HL-60/S4 treated with phorbol 12-myristate 13-acetate at 8.2 ng/mL for 4 days and 3 days (cell line): ENCODE measurements at regions not wholly inside any gene's neighbourhood (a gene's known extent, or its start where the extent isn't known, plus 50 kb on each side); places are given as distances from the start of the nearest gene placed in this dataset.

Experiments
- in situ Hi-C: fragments of 300-500 bp; cut with MboI; formaldehyde crosslinking; loops from 2 replicates; pipeline ENCODE4 v1.15.0; 2022; ENCODE audit warnings: low sequenced_read_pairs

DNA sequence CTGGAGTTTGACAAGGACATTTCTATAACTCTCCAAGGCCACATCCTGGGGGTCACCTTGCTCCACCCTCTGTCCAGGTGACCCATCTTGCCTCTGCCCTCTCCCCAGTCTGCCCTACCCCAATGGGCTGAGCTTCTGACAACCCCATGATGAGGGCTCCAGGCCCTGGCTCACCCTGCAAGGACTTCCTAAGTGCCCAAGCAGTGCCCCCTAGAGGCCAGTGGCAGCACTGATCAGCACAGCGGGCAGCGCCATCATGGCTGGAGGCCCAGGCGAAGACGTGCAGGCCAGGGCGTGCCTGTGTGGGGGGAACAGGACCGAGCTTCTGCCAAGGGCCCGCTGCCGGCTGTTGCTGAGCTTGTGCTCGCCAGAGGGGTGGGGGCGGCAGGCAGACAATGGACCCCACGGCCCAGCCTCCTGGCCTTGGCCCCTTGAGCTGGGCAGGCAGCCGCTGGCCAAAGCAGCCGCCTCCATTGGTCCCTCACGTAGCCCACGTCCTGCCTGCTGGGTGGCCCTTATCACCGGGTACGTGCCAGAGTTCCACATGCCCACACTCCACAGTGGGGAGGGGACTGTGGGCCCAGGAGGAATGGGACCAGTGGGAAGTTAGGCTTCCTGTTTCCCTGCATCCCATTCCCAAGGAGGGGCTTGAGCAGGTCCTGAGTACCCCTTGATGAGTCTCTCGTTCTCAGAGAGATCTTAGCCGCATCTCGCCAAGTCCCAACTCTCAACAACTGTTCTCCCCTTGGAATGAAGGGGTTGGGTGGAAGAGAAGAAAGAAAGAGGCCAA lies 64.3 kb downstream of the MRPL14 start:
- in situ Hi-C loops = loop anchor here (10.0 kb wide), 1 partner anchor 48 kb away; no protein-coding TSS in a partner anchor

DNA sequence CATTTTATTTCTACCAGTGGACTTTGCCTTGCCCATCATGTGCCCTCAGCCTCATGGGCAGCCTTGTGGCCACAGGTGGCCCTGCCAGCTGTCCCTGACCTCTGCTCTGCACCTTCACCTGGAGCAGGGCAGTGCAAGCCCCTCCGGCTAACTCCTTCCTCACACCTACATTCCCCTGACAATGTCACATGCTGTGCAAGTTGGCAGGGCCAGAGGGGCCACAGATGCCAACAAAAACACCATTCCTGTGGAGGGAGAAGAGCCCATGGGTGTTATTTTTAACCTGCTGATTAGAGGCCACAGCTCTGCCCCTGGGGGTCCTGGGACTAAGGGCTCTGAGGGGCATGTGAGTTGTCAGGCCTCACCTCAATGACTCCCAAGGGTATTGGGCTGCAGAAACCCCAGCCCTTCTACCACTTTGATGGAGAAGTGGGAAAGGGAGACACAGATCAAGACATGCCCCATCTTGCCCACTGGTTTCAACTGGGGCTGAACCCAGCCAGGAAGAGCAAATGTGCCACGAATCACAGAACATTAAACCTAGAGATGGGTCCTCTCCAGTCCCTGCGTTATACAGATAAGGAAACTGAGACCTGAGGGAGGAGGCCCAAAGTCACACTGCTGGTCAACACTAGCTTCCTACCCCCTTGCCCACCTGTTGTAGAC lies 65.0 kb downstream of the MRPL14 start:
- in situ Hi-C loops = loop anchor here (10.0 kb wide), 1 partner anchor 47 kb away; no protein-coding TSS in a partner anchor

DNA sequence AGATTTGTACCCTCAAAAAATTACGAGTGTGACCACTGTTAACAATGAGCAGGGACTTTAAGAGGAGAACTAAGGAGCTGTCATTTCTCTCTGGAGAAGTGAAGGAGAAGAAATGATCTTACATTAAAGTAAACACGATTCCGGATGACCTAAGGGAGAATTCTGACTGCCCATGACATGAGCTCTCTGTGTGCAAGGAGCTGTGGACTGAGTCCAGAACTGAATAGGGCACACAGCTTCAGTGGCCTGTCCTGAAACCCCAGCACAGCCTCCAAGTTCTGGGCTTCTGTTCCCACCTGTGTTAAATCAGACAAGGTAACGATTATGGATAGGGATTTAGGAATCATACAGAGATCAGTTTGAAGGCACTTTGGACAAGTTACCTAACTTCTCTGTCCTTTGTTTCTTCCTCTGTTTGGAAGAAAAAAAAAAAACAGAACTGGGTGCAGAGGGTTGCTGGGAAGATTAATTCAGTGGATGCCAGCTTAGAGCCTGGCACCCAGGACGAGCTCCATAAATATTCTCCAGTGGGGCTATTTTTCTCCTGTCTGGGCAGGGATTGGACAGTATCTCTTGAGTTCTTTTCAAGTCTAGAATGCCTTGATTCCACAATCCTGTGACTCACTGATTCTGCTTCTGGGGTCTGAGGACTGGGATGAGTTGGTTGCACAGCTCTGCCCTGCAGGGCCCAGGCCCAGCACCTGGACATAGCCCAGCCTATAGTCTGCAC lies 65.7 kb downstream of the MRPL14 start:
- in situ Hi-C loops = loop anchor here (10.0 kb wide), 1 partner anchor 47 kb away; no protein-coding TSS in a partner anchor

DNA sequence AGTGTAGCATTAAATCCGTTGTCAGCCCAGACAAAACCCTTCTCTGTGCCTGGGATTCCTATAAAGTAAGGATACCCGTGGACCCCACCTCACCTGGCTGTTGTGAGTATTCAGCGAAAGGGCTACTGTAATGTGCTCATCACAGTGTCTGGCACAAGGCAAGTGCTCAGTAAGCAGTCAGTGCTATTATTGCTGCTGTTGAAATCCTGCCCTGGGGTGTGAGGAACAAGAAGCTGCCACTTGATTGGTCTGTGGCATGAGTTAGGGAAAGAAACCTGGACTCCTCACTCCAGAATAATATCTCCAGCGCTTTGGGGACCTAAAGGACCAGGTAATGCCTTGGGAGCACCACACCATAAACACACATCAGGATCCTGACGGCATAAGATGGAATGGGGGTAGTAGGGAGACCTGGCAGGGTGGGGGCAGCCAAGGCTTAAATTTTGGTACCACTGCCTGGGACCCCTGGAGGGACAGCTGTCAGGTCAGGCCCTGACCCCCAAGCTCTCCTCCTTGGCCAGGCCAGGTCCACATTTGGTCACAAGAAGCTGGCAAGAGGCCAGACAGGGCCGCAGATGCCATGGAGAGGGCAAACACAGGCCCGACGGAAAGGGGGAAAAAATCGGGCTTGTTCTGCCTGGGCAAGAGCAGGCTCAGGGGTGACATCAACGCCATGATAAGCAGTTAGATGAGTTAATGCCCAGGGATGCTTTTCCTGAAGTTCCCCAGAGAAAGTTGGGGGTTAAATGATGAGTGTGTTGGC lies 66.5 kb downstream of the MRPL14 start:
- in situ Hi-C loops = loop anchor here (10.0 kb wide), 1 partner anchor 46 kb away; no protein-coding TSS in a partner anchor

DNA sequence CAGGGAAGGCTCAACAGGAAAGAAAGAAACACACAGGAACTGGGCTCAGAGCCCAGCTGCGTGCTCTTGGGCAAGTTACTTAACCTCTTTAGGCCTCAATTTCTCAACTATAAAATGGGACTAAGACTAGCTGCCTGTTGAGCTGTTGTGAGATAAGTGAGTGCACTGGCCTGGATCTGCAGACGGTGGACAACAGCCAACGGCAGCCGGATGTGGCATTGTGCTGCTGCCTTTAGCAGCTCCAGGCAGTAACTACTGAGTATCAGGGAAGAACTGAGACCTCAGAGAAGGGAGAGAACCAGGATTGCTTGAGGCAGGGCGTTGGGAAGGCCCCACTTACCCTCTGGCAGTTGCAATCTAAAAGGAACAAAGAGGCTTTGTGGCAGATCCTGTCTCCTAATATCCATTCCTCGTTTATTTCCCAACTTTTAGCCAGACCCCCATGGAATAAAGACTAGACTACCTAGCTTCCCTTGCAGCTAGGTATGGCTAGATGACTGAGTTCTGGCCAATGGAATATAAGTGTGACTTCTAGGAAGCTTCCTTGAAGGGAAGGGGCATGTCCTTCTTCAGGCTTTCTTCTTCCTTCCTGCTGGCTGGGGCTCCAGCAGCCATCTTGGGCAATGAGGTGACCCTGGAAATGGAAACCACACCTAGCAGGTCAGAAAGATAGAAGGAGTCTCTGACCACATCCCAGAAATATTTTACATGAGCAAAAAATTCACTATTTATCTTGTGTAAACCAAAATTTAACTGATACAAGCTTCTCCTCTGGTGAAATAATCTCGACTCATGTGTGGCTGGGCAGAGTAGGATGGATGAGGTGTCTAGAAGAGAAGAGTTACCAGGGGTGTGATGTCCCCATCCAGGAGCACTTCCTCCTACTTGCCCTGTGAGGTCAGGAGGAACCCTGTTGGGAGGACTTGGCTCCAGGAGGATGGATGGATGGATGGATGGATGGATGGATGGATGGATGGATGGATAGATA lies 67.6 kb downstream of the MRPL14 start:
- in situ Hi-C loops = loop anchor here (10.0 kb wide), 1 partner anchor 45 kb away; no protein-coding TSS in a partner anchor

DNA sequence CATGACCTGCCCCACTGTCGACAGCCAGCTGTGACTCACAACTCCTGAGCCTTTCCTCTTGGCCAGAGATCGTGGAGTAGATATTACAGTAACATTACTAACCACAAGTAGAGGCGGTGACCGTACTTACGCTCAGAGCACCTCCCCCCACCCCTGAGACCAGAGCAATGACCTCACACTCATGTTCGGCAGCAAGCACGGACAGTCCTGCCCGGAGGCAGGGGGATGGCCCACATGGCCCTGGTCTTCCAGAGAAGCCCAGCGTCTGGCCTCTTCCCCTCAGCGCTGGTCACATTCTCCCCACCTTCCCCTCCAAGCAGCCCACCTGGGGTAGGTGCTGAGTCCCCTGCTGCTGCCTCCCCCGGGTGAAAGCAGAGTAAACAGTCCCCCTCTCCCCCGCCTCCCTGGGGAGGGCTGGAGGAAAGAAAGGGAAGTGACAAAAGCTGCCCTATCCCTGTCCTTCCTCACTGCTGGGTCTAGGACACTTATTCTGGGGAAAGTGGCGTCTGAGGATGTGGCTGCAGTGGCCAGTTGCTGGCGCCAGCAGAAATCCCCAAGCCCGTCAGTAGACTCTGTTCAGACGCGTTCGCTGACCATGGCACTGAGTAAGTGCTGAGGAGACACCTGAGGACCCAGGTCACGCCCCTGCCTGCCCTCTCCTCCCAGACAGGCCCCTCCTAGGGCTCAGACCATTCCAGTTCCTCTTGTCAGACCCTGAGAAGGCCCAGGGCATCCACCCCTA lies 68.5 kb downstream of the MRPL14 start:
- in situ Hi-C loops = no loop called here

DNA sequence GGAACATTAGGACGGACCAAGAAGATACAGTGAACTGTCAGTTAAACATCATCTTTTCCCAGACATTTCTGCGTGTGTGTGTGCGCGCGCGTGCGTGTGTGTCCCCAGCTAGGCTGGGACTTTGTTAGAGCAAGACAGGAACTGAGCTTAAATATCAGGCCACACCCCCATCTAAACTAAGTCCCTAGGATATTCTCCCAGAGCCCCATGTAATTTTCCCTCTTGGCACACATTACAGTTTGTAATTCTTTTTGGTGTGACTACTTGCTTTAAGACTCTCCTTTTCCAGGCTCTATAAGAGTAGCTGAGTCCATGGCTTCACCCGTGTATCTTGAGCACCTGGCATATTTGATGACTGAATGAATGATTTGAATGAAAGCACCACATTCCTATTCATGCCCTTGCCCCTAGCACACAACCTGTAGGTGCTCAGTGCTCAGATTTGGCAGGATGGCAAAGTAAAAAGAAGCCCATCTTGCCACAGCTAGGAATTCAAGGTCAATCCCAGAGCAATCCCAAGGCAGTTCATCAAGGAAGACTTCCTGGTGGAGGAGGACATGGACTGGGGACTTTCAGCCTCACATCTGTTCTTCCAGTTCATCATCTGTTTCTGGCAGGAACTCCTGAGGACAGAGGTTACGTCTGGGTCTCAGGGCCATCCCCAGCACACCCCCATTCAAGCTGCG lies 69.2 kb downstream of the MRPL14 start:
- in situ Hi-C loops = no loop called here

DNA sequence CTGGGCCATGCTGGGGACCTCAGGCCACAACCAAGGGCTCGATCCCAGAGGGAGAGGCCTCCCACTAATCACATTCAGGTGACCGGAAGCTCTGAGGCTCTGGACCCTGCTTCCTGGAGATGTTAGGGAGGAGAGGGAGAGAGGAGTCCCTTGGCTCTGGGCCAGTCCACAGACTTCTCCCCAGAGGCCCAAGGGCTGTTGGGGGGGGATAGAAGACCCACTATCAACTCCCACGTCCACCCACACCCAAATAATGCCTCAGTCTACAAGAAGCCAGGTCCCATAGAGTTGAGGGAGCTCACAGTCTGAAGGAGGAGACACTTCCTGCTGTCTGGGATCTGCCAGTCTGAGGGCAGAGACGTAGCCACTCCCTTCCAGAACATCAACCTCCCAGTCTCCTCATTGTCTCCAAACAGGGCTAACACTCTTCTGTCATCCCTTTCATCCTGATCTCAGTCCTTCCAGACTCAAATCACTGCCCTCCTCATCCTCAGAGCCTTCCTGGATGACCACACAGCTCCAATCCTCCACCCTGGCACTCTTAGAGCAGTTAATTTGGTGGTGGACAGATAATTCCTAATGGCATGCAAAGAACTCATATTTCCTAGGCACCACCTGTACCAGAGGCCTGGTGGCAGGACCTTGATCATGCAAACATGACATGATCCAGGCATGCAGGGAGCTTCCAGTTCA lies 69.9 kb downstream of the MRPL14 start:
- in situ Hi-C loops = no loop called here

DNA sequence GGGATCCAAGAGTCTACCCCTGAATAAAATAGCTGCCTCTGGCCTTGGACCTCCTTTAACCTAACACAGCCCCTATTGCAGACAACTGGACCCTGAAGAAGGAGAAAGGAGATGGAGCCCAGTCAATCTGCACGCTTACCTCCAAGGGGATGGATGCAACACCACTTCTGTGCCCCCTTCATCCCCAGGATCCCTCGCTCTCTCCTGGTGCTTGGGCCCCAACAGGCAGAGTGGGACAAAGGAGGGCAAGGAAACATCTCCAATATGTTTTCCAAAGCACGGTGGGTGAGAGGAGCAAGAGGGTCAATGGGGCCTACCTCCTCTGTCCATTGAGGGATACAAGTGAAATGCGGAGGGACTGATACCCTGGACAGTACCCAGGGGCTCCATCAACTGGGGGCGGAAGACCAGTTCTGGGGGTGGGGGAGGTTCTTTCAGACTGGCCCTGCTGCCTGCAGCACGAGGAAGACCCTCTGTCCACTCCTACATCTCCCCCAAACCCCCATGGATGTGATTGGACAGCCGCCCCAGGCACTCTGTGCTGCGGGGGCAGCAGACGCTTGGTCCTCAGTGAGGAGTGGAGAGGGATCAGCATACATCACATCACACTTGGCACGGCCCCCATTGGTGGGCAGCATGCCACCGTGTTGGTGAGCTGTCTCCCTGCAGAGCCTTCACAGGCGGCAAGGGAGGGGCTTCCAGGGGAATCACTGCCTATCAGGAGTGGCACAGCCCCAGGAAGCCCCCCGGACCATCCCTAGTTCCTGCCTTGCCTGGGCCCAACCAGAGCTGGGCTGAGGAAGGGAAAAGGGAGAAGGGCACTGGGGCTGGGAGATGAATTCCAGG lies 70.6 kb downstream of the MRPL14 start:
- in situ Hi-C loops = no loop called here

DNA sequence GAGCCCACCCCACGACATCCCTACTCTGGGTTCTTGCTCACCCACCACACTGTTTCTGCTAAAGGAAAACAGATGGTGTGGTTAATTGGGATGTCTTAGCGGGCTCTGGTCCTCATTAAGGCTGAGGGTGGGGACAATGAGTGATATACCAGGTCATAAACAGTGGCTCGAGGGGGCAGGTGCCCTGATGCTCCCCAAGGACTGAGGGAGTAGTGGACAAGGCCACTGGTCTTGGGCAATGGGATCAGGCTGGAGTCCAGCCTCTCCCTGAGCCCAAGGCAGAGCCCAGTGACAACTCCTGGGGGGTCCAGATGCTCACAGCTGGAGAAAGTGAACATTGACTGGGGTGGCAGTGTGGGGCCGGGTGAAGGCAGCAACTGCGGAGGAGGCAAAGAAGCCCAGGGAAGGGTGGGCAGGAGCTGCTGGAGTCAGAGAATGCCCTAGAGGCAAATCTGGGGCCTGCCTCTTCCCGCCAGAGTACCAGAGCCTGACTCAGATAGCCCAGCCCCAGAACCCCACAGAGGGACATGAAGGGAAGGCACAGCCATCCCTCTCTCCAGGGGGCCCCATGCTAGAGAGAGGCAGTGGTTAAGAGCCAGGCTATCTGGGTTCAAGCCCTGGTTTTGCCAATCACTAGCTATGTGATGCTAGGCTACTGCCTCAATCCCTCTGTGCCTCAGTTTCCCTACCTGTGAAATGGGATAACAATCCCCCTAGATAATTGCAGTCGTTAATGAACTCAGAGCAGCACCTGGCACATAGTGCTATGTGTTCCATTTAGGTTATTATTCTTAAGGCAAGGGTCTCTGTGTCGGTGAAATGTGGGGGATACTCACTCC lies 72.3 kb downstream of the MRPL14 start:
- in situ Hi-C loops = no loop called here

DNA sequence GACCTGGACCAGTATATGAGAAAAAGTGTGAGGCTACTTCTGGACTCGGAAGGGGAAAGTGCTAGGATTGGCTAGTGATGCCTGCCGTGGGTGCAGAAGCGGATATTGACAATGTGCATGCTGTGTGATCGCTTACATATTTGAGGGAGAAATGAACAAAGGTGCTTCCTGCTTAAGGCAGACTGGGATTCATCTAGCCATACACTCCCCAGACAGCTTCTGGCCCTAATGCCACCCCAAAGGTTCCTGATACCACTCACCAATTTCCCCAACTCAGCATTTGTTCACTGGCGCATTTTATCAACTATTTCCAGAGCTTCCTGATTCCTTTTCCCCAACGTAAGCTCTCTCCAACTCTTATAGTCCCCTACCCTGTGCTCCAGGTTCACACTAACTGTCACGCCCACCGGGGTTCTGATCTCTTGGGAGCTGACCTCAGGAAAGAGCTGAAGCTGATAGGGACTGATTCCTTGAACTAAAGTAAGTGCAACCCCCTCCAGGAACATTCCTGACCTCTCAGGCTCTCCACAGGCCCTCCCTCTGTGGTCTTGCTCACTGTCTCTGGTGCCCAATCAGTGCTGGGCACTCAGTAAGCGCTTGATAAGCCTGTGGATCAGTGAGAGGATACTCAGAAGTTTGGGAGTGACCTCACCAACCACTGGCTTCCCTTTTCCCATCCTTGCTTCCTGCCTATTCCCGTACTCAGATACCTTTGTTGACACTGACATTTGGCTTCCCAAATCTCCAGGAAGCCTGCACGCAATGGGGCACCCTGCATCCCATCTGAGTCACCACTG lies 73.3 kb downstream of the MRPL14 start:
- in situ Hi-C loops = no loop called here

DNA sequence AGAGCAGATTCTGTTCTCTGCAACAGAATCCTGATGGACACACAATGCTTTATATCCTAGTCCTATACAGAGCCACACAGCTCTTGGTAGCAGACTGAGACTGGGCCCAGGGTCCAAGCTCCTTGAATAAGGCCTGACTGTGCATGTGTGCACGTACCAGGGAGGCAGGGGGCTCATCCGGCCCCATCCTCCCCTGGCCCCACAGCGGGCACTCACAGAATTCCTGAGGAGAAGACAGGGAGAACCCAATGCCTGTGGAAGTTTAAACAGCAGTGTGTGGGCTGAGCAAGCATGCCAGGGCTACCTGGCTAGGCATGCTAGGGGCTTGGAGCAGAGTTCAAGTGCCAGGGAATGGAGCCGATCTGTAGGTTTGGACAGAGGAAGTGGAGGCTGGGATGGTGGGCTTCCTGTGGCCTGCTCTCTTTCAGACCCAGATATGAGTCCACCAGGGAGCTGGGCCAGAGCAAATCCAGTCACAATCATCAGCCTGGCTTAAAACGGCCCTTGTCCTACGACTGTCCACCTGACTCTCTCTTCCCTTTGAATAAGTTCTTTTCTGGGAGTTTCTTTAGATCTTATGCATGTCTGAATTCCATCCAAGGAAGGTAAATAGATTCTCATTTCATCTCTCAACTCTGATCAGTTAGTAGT lies 74.0 kb downstream of the MRPL14 start:
- in situ Hi-C loops = no loop called here

DNA sequence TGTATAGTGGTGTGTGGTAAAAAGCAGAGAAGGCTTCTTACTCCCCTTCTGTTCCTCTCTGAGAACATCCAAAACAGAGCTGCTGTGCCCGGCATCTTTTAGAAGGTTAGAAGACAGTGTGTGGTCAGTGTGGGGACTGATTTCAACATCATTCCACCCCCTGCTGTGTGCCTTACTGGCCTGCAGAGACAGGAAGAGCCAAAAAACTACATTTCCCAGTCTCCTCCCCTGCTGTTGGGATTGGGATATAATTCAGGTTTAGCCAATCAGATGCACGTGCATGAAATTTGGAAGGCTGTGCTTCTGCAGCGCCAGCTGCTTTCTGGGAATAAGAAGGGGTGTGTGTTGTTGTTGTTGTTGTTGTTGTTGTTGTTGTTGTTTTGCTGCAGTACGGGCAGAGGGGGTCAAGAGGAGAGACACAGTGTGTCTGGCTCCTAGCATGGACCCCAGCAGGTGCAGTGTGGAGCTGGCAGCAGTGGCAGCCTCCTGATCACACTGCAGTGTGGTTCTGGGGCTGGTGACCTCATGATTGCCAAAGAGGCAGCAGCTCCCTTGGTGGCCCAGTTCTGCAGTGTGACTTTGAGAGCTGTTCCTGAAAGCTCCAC lies 74.7 kb downstream of the MRPL14 start:
- in situ Hi-C loops = no loop called here

DNA sequence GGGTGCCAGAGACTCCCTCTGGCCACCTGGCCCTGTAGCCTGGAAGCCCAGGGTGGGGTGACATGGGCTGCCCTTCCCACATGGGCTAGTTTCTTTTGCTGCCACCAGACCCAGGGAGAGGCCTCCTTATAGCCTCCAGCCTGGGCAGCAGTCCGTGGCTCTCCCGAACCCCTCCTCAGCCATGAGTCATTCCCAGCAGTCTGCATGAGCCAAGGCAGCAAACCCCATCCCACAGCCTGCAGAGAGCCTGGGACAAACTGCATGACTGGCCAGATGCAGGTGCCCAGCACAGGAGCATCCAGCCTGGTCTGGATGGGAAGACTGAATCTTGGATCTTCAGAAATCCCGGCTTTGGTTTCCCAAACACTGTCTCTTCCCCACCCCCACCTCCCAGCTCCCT lies 75.7 kb downstream of the MRPL14 start:
- in situ Hi-C loops = no loop called here
